ENCODE measurements at regions not wholly inside any gene's neighbourhood (a gene's known extent, or its start where the extent isn't known, plus 50 kb on each side); places are given as distances from the start of the nearest gene placed in this dataset.

DNA sequence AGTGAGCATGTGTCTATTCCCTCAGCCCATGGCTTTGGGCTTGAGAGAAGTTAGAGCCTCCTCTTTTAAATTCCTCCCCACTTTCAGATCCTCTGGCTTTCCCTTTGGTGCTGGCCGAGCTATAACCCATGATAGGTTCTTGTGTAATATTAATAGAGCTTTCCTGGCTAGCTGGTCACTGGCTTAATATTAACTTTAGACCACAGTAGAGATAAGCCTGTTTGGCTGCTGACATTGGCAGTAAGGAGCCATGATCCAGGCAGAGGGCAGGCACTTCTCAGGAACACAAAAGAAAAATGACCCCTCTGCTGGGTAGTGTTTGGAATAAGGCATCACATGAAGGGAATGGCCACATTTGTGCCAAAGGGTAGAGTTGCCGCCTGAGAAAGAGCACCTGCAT lies 65.4 kb upstream of the UMPS start:
- TF ChIP-seq, protein P1, sequence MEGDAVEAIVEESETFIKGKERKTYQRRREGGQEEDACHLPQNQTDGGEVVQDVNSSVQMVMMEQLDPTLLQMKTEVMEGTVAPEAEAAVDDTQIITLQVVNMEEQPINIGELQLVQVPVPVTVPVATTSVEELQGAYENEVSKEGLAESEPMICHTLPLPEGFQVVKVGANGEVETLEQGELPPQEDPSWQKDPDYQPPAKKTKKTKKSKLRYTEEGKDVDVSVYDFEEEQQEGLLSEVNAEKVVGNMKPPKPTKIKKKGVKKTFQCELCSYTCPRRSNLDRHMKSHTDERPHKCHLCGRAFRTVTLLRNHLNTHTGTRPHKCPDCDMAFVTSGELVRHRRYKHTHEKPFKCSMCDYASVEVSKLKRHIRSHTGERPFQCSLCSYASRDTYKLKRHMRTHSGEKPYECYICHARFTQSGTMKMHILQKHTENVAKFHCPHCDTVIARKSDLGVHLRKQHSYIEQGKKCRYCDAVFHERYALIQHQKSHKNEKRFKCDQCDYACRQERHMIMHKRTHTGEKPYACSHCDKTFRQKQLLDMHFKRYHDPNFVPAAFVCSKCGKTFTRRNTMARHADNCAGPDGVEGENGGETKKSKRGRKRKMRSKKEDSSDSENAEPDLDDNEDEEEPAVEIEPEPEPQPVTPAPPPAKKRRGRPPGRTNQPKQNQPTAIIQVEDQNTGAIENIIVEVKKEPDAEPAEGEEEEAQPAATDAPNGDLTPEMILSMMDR (conservative IDR thresholded peaks at IDR 0.05; ENCODE audit: low read length) = no peak
- no peak for TF ChIP-seq EZH2phosphoT487 (IDR thresholded peaks at IDR 0.05; ENCODE audit: borderline replicate concordance)

Measured in Loucy (cell line).